GM12864 (cell line): ENCODE measurements at regions not wholly inside any gene's neighbourhood (a gene's known extent, or its start where the extent isn't known, plus 50 kb on each side); places are given as distances from the start of the nearest gene placed in this dataset.

ENCODE experiments used
- DNase-seq: peaks from one replicate; pipeline ENCODE4 v3.0.0-alpha.2; 2011; ENCODE audit warnings: low read depth
- H3K4me3 ChIP-seq: 2 replicates; pipeline ENCODE4 v1.5.1; 2011; ENCODE audit warnings: mild to moderate bottlenecking, low read depth, low read length, control low read depth
- TF ChIP-seq, protein P1 (sequence below): IDR thresholded peaks from 2 replicates; pipeline ENCODE4 v1.5.1; 2011; ENCODE audit warnings: low read depth, mild to moderate bottlenecking, moderate library complexity, low read length, control low read depth, inconsistent platforms; ENCODE audit errors: missing control alignments

DNA sequence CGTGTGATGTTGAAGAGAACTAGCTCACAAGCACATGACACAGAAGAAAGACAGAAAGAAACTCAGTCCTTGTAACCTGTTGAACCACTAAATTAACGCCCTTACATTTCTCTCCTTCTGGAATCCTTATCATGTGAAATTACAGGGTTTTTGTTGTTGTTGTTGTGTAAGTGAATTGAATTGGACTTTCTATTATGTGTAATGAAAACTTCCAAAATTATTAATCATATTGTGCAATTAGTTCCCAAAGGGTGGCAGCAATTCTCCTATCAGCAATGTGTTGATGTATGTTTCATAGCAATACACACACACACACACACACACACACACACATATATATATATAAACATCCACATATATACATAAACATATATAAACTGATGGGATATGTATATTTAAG is 402.2 kb upstream of the TCF4 start:
- H3K4me3 ChIP-seq = no peak overlapping the region
- DNase-seq = no peak
- TF ChIP-seq, protein P1, sequence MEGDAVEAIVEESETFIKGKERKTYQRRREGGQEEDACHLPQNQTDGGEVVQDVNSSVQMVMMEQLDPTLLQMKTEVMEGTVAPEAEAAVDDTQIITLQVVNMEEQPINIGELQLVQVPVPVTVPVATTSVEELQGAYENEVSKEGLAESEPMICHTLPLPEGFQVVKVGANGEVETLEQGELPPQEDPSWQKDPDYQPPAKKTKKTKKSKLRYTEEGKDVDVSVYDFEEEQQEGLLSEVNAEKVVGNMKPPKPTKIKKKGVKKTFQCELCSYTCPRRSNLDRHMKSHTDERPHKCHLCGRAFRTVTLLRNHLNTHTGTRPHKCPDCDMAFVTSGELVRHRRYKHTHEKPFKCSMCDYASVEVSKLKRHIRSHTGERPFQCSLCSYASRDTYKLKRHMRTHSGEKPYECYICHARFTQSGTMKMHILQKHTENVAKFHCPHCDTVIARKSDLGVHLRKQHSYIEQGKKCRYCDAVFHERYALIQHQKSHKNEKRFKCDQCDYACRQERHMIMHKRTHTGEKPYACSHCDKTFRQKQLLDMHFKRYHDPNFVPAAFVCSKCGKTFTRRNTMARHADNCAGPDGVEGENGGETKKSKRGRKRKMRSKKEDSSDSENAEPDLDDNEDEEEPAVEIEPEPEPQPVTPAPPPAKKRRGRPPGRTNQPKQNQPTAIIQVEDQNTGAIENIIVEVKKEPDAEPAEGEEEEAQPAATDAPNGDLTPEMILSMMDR = no peak

DNA sequence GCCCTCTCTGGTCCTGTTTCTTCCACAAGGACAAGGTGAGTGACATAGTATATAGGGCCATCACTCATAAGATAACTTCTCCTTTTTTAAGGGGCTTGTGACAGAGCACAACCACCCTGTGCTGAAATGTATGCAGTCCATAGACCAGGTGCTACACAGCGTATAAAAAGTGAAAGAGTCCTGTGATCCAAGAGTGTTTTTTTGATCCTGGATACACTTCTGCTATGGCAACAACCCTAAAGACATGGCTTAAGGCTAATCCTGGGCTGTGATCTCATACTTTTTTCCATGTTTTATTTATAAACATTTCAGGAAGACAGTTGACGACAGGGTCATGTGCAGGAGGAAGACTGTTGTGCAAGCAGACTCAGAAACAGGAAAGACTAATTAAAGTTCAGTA is 400.5 kb upstream of the TCF4 start:
- no peak overlapping the region for H3K4me3 ChIP-seq
- no peak for DNase-seq
- TF ChIP-seq, protein P1 = no peak

DNA sequence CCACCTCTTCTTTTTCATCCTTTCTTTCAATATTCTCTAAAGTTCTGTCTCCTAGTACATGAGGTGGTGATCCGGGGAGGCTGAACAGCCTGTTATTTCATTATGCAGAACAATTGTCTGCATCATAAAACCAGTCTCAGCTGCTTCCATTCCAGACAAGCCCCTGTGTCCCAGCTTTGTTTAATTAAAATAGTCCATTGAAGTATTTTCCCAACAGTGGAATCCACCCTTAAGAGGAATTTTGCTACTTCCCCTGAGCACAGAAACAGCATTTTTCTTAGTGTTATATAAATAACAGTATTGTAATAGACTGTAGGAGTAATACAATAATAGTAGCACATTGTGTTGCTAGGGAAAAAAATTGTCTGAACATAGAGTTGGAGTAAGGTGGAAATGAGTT is 395.4 kb upstream of the TCF4 start:
- TF ChIP-seq, protein P1 = no peak
- DNase-seq = no peak
- H3K4me3 ChIP-seq = no peak overlapping the region

DNA sequence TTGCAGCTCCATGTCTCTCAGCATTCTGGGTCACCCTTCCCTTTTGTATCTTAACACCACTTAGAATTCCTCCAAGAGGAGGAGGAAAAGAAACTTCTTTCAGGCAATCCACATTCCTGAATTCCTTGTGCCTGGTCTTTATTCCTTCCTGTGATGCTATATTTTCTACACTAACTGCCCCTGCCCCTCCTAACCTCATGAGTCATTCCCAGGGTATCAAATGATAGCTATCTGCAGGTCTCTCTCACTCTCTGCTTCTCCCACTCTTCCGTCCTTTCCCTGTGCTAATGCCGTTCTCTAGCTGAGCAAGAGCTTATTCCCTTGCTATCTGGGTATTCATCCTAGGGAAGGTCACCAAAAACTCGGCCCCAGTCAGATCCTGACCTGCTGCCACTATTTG is 395.0 kb upstream of the TCF4 start:
- no peak for DNase-seq
- TF ChIP-seq, protein P1 = no peak
- H3K4me3 ChIP-seq = no peak overlapping the region

DNA sequence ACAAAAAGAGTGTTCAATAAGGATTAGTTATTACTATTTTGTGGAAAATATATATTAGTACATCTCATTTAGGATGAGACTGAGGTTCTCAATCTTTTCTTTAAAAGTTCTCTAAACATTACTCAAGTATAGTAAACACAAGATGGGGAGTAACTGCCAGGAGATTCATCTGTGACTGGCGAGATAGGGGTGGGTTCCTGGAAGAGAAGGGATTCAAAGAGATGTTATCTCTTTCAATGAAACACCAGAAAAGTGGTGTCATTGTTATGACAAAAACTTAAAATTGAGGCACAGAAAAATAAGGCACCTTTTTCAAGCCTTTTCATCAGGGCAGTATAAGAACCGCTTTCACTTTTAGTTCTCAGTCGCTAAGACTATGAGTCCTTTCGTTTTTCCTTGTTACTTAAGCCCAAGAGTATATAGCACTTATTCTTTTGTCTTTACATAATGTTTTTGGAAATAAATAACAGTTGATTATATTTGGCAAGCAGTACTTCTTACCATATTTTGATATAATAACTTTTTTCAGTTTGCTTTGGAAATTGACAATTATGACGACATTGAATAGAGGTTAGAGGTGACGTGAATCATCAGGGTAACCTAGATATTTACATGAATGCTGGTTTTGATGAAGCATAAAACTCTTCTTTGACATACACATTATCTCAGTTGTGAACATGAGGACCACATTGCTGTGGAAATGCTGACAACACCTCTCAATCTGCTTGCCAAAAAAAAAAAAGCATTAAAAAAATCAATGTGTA is 393.9 kb upstream of the TCF4 start:
- no peak for DNase-seq
- TF ChIP-seq, protein P1 = no peak
- H3K4me3 ChIP-seq = no peak overlapping the region; the same call in 1 of the 2 replicates

DNA sequence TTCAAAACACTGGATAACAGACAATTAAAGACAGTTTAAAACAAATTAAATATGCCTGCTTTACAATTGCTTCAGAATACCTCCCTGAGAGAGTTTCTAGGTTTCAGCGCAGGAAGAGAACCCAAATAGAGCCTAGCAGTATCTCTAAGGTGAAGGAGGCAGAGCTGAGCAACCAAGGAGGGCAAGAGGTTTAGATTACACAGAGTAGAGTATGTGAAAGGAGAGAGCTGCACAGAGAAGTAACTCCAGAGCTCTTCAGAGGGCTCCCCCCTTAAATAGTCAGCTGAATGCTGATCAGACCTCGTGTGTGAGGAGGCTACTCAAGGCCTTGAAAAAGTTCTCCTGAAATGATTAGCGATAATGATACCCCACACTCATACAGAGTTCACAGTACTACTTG is 386.5 kb upstream of the TCF4 start:
- H3K4me3 ChIP-seq = no peak overlapping the region
- no peak for DNase-seq
- TF ChIP-seq, protein P1 = no peak

DNA sequence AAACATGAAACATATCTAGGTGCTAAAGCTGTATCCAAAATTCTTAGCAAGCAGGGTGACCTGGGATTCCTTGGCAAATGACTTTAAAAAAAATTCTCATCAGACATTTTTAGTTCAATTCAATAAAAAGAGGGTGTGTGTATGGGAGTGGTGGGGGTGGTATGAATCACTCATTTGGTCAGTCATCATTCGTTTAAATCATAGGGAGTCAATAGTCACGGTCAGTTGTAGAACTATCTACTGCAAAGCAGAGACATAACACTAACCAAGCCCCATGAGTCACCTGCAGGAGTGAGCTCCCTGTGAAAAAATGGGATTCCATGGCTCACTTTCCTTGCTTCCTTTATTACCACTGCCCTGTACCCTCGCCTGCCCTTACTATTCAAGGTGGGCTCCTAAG is 380.6 kb upstream of the TCF4 start:
- TF ChIP-seq, protein P1 = no peak
- DNase-seq = no peak
- H3K4me3 ChIP-seq = no peak overlapping the region
